ENCODE measurements at regions not wholly inside any gene's neighbourhood (a gene's known extent, or its start where the extent isn't known, plus 50 kb on each side); places are given as distances from the start of the nearest gene placed in this dataset.

DNA sequence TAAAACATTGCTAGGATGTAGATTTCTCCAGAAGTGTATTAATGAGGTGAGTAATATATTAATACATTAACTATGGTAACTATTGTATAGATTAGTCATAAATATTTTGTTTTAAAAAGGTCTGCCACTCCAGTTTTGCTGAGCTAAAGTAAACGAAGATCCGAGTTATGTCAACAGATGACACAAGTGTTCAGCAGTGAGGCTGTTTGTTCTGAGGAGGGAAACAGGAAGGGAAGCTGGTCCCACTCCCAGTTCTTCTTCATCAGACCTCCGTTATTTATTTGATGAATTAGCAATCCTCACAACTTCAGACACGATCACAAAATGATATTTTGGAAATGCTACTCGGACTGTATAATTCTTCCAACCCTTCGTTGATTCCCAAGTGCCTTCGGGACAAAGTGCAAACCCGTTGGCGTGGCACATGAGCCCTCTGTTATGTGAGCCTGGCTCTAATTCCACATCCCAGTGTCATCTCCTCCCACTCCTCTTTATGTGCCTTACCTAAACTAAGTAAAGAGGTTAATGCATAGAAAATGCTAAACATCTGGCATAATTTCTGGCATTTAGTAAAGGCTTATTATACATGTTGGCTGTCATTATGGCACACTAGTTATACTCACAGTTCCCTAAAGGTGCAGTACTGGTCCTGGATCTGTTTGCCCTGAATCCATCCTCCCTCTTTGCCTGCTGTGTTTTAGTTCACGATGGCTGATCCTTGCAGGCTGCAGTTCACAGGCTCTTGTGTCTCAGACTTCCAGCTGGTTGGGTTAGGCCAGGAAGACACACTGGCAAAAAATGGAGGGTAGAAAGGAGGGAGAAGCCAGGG, 190.6 kb upstream of the LNX1 start:
- no peak overlapping the region for H3K27ac ChIP-seq
- H3K4me1 ChIP-seq (replicated peaks) = peaks cover 10% of the 10 kb centered on the region
- no peaks in the 10 kb centered on the region for H3K27me3 ChIP-seq (replicated peaks)
- no peak overlapping the region for H3K4me3 ChIP-seq
- no peak for DNase-seq (ENCODE audit: low read depth in 1 of 2, low spot score in 2 of 2)
- H3K36me3 ChIP-seq = no peaks in the 10 kb centered on the region
- no peaks in the 10 kb centered on the region for H3K9me3 ChIP-seq (replicated peaks)

DNA sequence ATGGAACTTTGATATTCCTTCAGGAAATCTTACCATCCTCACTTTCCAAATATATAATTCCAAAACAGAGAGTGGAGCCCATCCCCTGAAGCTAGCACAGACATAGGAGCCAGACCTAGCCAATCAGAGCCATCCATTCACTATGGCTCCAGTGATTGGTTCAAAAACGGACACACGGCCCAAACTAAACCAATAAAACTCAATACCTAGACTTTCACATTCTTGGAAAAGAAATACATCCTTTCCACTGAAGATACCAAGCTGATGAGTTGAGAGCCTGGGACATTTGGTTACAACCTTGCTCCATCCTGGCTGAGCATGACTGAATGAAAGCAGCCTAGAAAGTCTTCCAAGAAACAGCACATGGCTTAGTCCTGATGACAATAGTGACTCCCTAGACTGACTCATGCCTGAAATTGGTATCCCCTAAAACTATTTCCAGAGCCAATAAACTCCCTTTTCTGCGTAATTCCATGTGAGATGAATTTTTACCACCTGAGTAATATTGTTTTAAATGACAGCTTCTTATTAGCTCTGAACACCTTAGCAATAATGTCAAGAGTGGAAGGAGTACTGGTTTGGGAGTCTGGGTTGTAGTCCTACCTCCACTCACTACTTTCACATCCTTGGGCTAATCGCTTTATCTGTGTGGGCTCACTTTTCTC, 189.6 kb upstream of the LNX1 start:
- Histone ChIP-seq H3K4me1 (replicated peaks) (peaks cover 7% of the 10 kb centered on the region; the same call in 1 of the 2 replicates), H3K9me3 (replicated peaks) (no peaks in the 10 kb centered on the region), H3K27ac (no peak overlapping the region), H3K4me3 (no peak overlapping the region), H3K27me3 (replicated peaks) (no peaks in the 10 kb centered on the region), H3K36me3 (no peaks in the 10 kb centered on the region)
- DNase-seq (ENCODE audit: low read depth in 1 of 2, low spot score in 2 of 2) = no peak

DNA sequence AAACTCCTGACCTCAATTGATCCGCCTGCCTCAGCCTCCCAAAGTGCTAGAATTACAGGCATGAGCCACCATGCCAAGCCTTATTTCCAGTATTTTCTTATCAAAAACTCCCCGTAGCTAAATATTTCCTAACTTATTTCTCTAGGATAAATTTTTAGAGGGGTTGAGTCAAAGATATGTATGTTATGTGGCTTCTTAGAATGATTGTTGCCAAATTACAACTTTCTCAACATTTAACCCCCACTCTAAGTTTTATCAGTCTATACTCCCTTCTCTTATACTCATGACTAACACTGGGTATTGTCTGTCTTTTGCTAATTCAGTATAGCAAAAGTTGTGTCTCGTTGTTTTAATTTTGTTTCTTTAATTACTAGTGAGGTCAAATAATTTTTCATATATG, 187.7 kb upstream of the LNX1 start:
- Histone ChIP-seq H3K36me3 (no peaks in the 10 kb centered on the region), H3K27ac (no peak overlapping the region), H3K4me1 (replicated peaks) (peaks cover 7% of the 10 kb centered on the region; the same call in 1 of the 2 replicates), H3K9me3 (replicated peaks) (no peaks in the 10 kb centered on the region), H3K4me3 (no peak overlapping the region), H3K27me3 (replicated peaks) (no peaks in the 10 kb centered on the region)
- DNase-seq (ENCODE audit: low read depth in 1 of 2, low spot score in 2 of 2) = no peak

DNA sequence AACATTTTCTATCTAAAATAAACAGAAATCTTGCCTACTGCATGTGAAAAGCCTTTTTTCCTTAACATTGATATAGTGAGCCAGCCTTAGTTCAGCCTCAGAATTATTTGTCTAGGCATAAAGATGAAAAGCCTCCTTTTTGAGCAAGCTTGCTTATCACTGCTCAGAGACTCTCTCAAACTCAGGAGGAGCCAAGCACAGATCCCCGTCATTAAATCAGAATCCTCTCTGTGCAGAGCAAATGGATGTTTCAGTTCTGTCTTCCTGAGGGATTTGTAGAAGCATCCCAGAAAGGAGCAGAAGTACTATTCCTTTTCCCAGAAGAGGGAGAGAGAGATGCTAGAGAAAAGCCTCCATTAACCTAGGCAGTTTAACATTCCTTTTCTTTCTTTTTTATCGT, 186.9 kb upstream of the LNX1 start:
- Histone ChIP-seq H3K4me1 (replicated peaks) (peaks cover 7% of the 10 kb centered on the region; the same call in 1 of the 2 replicates), H3K4me3 (no peak overlapping the region), H3K27me3 (replicated peaks) (no peaks in the 10 kb centered on the region), H3K9me3 (replicated peaks) (no peaks in the 10 kb centered on the region), H3K27ac (no peak overlapping the region), H3K36me3 (no peaks in the 10 kb centered on the region)
- no peak for DNase-seq (ENCODE audit: low read depth in 1 of 2, low spot score in 2 of 2)

DNA sequence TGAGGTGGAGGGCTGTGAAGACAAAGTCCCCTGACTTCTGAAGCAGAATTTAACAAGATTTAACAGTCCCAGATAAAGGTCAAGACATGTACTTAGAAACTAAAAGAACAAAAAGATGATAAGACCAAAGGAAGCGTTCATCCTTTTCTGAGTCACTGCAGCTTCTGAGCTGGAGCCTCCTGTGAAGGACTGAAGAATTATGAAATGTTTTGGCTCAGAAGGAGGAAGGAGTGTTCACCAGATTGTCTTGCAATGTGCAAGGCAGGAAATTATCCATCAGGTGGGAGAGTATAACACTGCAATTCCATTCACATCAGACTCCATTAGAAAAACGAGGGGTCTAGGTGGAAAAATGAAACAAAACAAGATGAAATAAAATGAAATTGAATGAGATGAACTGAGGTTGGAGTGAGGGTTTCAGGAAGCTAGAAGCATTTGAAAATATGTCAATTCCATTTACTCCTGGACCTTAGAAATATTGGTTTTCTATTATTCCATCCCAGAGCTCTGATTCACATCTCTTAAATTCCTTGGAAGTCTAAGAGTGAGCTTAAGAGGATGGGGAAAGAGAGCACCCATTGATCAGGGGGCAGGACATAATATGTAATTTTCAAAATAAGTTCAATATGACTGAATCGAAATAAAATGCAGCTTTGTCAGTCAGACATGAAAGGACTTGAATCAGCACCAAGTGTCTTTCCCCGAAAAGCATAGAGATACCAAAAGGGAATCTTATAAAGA, 186.1 kb upstream of the LNX1 start:
- no peak for DNase-seq (ENCODE audit: low read depth in 1 of 2, low spot score in 2 of 2)
- Histone ChIP-seq H3K27me3 (replicated peaks) (no peaks in the 10 kb centered on the region), H3K27ac (no peak overlapping the region), H3K36me3 (no peaks in the 10 kb centered on the region), H3K4me3 (no peak overlapping the region), H3K4me1 (replicated peaks) (peaks cover 7% of the 10 kb centered on the region; the same call in 1 of the 2 replicates), H3K9me3 (replicated peaks) (no peaks in the 10 kb centered on the region)

DNA sequence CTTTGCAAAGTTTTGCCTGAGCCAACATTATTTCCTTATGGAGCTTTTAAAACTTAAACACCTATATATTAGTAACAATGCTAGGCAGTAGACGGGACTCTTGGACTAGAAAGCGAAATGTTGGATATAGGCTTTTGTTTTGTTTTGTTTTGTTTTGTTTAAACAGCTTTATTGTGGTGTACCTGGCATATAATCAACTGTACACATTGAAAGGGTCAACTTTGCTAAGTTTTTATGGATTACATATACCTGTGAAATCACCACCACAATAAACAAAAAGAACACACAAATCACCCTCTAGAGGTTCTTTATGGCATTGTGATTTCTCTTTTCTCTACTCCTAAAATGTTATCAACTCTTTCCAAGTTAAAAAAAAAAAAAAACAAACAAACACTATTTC, 184.9 kb upstream of the LNX1 start:
- DNase-seq (ENCODE audit: low read depth in 1 of 2, low spot score in 2 of 2) = no peak
- H3K4me3 ChIP-seq = no peak overlapping the region
- no peaks in the 10 kb centered on the region for H3K36me3 ChIP-seq
- H3K27me3 ChIP-seq (replicated peaks) = no peaks in the 10 kb centered on the region
- no peaks in the 10 kb centered on the region for H3K4me1 ChIP-seq (replicated peaks)
- H3K9me3 ChIP-seq (replicated peaks) = no peaks in the 10 kb centered on the region
- H3K27ac ChIP-seq = no peak overlapping the region

DNA sequence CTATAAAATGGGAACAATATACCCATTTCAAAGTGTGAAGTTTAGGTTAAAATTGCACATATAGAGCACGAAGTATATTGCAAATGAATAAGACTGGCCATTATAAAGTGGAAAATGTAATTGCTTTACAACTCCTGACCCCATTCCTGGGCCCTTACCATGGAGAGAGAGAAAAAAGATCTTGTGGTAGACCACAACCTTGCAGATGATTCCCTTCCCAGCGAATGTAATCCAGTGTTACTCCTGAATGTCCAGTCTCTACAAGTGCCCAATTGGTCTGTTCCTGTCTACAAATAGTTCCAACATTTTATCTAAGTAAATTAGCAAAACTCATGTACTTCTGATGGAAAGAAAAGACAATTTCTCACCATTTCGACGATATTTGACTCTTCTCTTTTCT, 184.1 kb upstream of the LNX1 start:
- Histone ChIP-seq H3K27me3 (replicated peaks) (no peaks in the 10 kb centered on the region), H3K27ac (no peak overlapping the region), H3K4me1 (replicated peaks) (no peaks in the 10 kb centered on the region), H3K4me3 (no peak overlapping the region), H3K36me3 (no peaks in the 10 kb centered on the region), H3K9me3 (replicated peaks) (no peaks in the 10 kb centered on the region)
- no peak for DNase-seq (ENCODE audit: low read depth in 1 of 2, low spot score in 2 of 2)

DNA sequence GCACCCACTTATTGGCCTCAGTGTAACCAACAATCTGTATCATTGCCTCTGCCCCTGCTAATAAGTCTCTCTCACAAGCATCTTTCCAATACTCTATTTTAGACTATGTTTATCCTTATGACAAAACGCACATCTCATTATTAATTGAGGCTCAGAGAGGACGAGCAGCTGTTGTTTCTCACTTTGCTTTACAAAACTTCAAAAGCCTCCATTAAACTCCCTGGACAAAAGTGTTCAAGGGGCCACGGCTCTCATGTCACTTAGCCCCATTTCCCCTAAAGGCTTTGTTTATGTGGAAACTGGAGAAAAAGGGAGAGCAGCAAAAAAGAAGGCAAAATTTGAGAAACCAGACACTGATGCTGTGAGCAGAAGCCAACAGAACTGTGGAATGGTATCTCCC, 180.0 kb upstream of the LNX1 start:
- H3K27ac ChIP-seq = no peak overlapping the region
- H3K27me3 ChIP-seq (replicated peaks) = no peaks in the 10 kb centered on the region
- H3K36me3 ChIP-seq = no peaks in the 10 kb centered on the region
- H3K9me3 ChIP-seq (replicated peaks) = no peaks in the 10 kb centered on the region
- H3K4me1 ChIP-seq (replicated peaks) = peaks cover 12% of the 10 kb centered on the region
- no peak overlapping the region for H3K4me3 ChIP-seq
- DNase-seq (ENCODE audit: low read depth in 1 of 2, low spot score in 2 of 2) = no peak

DNA sequence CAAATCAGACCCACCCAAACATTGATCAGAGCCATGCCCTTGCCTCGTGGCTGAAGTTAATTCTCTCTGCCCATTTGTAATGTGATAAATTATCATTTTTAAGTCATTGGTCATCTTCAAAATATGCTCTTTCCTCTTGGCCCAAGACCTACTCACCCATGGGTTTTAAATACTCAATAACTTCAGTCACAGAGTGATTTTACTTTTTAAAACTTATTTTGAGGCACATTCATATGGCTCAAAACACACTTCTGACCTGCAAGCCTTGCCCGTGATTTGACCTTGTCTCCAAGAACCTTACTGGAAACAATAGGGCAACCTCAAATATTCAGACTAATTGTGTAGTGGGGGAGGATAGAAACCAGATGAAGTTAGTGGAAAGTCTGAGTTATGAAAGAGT, 176.2 kb upstream of the LNX1 start:
- H3K27ac ChIP-seq = no peak overlapping the region
- no peak overlapping the region for H3K4me3 ChIP-seq
- H3K9me3 ChIP-seq (replicated peaks) = no peaks in the 10 kb centered on the region
- DNase-seq (ENCODE audit: low read depth in 1 of 2, low spot score in 2 of 2) = peak in 1 of 2 experiments; percentile 28
- peaks cover 42% of the 10 kb centered on the region for H3K4me1 ChIP-seq (replicated peaks)
- no peaks in the 10 kb centered on the region for H3K36me3 ChIP-seq
- no peaks in the 10 kb centered on the region for H3K27me3 ChIP-seq (replicated peaks)

DNA sequence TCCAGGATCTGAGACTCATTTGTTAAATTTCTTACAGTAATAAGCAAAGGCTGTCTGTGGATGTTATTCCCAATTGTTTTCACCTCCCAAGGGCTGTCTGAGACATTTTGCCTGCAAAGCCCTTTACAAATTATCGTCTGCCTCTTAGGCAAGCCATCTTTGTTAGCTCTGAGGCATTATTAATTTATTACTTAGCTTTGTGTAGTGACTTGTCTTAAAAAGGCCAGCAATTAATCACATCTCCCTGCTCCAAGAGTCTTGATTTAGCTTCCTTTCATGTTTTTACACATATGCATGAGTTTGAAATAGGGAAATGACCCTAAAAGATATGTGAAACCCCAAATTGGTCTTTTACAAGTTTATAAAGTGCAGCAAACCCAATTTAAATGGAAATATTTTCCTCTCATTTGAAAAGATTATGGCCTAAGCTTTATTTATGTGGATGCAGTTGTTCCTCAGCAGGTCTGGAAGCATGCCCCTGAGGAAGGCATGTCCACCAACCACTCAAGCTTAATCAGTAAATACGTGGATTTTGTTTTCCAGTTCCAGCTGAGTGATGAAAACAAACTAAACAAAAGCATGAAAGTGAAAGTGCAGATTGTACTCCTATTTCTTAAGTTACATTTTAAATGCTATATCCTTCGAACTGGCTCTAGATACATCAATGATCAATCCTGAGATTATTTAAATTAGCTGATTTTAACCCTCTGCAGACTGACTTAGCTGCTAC, 173.6 kb upstream of the LNX1 start:
- Histone ChIP-seq H3K27ac (peak overlapping the region; percentile 21; the same call in 1 of the 2 replicates), H3K36me3 (no peaks in the 10 kb centered on the region), H3K4me3 (no peak overlapping the region), H3K4me1 (replicated peaks) (peaks cover 42% of the 10 kb centered on the region), H3K9me3 (replicated peaks) (no peaks in the 10 kb centered on the region), H3K27me3 (replicated peaks) (no peaks in the 10 kb centered on the region)
- DNase-seq (ENCODE audit: low read depth in 1 of 2, low spot score in 2 of 2) = no peak

DNA sequence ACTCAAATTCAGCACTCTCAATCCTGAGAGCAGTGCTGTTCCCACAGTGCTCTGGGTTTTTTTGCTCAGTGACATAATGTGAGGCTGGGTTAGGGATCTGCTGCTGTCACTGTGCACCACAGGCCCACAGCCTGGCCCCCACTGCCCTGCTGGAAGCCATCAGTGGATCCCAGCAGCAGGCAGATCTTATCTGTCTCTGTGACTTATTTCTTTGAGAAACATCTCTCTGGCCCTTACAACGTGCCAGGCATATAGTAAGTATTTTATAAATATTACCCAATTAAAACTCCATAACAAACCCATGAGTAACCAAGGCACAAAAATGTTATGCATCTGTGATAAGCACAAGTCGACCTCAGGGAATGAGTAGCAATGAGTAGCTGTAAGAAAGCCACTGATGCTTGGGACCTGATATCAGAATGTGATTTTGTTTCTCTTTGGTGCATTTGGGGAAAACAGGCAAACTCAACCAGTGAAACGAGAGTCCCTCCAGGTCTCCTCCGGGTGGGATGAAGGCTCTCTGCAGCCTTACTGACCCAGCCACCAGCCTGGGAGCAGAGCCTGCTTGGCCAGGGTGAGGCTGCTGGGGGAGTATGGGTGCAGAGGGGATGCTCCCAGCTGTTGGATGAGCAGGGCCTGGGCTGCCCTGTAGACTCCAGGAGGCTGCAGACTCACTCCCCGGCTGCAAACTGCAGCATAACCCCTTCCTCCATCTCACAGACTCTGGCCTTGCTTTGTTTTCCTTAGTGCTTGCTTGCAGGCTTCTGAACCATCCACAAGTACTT, 172.7 kb upstream of the LNX1 start:
- Histone ChIP-seq H3K9me3 (replicated peaks) (no peaks in the 10 kb centered on the region), H3K36me3 (no peaks in the 10 kb centered on the region), H3K27ac (peak overlapping the region; percentile 16; the same call in 1 of the 2 replicates), H3K4me3 (no peak overlapping the region), H3K27me3 (replicated peaks) (no peaks in the 10 kb centered on the region), H3K4me1 (replicated peaks) (peaks cover 42% of the 10 kb centered on the region)
- peak in 1 of 2 experiments; percentile 53 for DNase-seq (ENCODE audit: low read depth in 1 of 2, low spot score in 2 of 2)

DNA sequence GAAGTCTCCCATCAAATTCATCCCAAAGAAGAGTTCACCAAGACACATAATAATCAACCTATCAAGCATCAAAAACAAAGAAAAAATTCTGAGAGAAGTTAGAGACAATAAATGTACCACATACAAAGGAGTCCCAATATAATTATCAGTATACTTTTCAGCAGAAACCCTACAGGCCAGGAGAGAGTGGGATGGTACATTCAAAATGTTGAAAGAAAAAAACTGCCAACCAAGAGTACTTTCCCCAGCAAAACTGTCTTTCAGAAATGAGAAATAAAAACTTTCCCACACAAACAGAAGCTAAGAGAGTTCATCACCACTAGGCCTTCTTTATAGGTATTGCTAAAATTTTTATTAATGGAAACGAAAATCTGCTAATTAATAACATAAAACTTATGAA, 164.4 kb upstream of the LNX1 start:
- H3K4me3 ChIP-seq = no peak overlapping the region
- H3K27me3 ChIP-seq (replicated peaks) = no peaks in the 10 kb centered on the region
- H3K36me3 ChIP-seq = no peaks in the 10 kb centered on the region
- DNase-seq (ENCODE audit: low read depth in 1 of 2, low spot score in 2 of 2) = no peak
- no peak overlapping the region for H3K27ac ChIP-seq
- H3K9me3 ChIP-seq (replicated peaks) = no peaks in the 10 kb centered on the region
- no peaks in the 10 kb centered on the region; the same call in 1 of the 2 replicates for H3K4me1 ChIP-seq (replicated peaks)

DNA sequence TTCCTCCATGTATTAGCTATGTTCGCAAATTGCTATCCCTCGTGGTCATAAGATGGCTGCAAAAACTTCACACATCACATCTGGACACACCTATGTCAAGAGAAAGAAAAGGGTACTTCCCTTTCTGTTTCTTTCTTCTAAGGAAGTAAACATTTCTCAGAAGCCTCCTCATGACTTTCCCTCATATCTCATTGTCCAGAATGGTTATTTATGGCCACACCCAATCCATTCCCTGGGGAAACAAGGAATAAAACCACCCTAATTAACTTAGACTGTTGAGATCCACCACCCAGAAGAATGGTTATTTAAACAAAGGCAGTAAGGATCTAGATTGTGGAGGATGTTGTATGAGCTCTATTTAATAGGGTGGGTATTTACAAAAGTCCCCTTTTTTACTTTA, 160.8 kb upstream of the LNX1 start:
- no peaks in the 10 kb centered on the region; the same call in 1 of the 2 replicates for H3K4me1 ChIP-seq (replicated peaks)
- H3K27ac ChIP-seq = no peak overlapping the region
- H3K4me3 ChIP-seq = no peak overlapping the region
- no peaks in the 10 kb centered on the region for H3K27me3 ChIP-seq (replicated peaks)
- peak in 1 of 2 experiments; percentile 16 for DNase-seq (ENCODE audit: low read depth in 1 of 2, low spot score in 2 of 2)
- H3K36me3 ChIP-seq = no peaks in the 10 kb centered on the region
- no peaks in the 10 kb centered on the region for H3K9me3 ChIP-seq (replicated peaks)
